ENCODE measurements at regions not wholly inside any gene's neighbourhood (a gene's known extent, or its start where the extent isn't known, plus 50 kb on each side); places are given as distances from the start of the nearest gene placed in this dataset.

DNA sequence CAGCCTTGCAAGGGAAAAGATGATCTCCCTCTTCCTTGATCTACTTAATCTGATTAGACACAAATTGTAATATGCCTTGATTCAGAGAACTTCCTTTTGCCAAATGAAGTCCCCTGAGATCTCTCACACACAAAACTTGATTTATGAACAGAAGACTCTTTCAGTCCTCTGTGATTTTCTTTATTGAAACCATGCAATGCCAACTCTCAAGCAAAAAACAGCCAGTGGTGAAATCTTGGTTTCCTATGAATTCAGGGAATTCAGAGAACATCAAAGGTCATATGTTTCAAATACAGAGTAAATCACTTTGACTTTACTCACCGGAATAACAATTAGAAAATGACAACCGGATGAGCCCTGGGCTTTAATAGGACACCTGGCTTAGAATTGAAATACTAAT lies 211.7 kb downstream of the ABHD5 start:
- DNase-seq = no peak

DNA sequence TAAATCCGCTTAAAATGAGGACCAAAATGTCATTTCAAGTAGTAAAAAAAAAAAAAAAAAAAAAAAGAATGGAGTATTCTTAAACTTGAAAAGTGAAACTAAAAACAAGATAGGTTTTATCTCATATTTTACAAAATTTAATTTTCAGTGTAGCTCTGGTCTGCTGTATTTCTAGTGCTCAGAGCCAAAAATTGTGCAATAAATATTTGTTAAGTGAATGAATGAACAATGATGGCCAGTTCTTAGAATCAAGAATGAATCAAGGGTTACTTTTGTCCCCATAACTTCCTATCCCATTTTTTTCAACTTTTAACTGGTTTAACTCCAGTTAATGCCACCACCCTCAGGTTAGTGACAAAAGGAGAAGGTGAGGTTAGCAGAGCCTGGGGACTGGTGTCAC lies 214.4 kb downstream of the ABHD5 start:
- DNase-seq = no peak

- DNase-seq = no peak
These were observed 216.2 kb downstream of the ABHD5 start for GRCh38 chr3:43906849-43907507.

GRCh38 chr3:43907508-43907858 lies 216.7 kb downstream of the ABHD5 start:
- no peak for DNase-seq

GRCh38 chr3:43908456-43908855 lies 217.7 kb downstream of the ABHD5 start:
- no peak for DNase-seq

- DNase-seq = no peak
These were observed 218.4 kb downstream of the ABHD5 start for GRCh38 chr3:43909149-43909548.

- DNase-seq = no peak
These were observed 220.0 kb downstream of the ABHD5 start for GRCh38 chr3:43910750-43911149.

- no peak for DNase-seq
These were observed 222.6 kb downstream of the ABHD5 start for GRCh38 chr3:43913036-43913948.

DNA sequence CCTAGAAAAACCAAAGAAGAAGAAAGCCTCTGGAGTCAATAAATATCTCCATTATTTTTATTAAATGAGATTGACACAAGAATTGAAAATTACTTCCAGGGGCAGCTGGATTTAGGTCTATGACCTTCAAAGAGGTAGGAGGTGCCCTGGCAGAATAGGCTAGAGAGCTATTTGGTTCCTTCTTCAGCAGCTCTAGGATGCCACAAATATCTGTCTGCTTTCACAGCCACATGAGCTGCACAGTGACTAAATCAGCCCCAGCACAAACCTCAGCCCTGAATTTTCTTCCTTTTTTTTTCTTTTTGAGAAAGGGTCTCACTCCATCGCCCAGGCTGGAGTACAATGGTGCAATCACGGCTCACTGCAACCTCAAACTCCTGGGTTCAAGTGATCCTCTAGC lies 223.5 kb downstream of the ABHD5 start:
- DNase-seq = no peak

DNA sequence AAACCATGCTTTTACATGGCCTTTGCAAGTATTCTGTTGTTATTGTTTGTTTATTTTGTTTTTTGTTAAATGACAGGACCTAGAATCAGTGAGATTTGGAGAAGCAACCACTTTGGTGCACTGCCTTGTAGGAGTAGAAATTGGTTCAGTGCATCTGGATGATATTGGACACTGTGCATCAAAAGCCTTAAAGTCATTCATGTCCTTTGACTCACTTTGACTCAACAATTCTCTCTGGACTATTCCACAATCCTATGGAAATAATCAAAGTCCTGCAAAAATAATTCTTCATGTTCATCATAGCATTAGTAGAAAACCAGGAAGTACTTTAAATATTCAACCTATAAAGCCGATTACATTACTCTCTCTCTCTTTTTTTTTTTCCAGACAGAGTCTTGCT lies 224.8 kb downstream of the ABHD5 start:
- no peak for DNase-seq

GRCh38 chr3:43917361-43917760 lies 226.6 kb downstream of the ABHD5 start:
- no peak for DNase-seq

GRCh38 chr3:43919029-43919428 lies 228.3 kb downstream of the ABHD5 start:
- no peak for DNase-seq

DNA sequence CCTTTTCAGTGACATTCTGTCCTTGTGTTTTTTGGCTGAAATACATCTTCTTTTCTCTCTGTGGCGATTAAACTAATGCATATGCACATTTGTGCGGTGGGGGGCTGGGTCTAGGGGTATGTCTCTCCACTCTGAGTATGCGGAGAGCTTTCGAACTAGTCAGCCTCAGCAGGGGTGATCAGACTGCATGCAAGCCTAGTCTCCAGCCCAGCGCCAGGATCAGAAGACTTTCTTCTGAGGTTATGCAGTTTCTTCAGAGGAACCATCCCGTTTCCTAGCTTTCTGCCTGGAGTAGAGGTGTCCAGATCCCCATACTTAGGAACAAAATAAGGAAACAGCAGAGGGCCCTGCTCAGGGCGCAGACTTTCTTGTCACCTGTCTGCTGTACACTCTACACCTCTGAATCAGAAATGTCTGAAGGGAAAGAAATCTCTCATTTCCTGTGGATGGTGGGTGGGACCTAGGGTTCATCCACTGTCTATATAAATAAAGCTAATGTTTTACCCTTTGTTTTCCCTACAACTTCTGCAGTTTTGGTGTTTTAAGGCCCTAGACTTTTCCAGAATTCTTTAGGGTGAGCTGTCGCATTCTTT lies 230.4 kb downstream of the ABHD5 start:
- DNase-seq = no peak

DNA sequence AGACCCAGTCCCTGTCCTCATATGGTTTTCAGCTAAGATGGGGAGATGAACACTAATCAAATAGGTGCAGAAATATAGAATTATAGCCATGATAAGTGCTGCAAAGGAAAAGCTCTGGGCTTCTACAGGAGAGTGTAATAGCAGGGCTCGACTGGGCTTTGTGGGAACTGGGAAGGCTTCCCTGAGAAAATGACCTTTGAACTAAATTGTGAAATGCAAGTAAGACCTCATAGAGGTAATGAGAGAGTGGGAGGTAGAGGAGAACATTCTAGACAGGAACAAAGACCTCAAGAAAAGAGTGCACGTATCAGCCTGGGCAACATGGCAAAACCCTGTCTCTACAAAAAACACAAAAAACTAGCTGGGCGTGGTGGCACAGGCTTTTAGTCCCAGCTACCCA lies 231.6 kb downstream of the ABHD5 start:
- no peak for DNase-seq

DNA sequence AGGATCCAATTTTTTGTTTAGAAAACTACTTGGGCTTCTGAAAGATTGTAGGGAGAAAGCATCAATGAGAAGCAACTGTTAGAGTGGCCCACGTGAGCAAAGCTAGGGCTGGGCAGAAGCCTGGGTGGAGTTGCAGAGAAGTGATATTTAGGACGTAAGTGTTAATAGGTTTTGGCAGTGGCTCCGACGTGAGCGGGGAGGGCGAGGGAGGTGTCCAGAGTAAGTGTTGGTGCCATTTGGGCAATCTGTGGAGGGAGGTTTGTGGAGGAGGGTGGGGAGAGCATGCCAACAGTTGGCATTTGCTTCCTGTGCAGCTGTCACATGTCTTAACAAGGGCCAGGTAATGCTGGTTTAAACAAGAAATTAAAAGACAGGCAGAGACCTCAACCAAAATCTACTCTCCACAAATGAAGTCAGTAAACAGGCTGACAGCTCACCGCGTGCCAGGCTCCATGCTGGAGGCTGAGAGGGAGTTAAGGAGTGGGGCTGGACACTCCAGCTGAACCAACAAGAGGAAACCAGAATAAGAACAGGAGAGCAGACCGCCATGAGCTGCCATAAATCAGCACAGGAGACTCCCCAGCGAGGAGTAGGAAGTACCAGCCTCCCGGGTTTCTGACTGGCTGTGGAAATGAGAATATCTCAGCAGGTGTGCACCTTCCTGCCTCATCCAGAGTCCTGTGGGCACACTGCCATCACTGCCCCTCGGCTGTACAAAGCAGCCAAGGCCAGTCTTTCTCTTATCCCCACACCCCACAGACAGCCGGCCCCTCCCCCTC lies 232.6 kb downstream of the ABHD5 start:
- DNase-seq = no peak

- no peak for DNase-seq
These were observed 235.3 kb downstream of the ABHD5 start for GRCh38 chr3:43926055-43926454.

DNA sequence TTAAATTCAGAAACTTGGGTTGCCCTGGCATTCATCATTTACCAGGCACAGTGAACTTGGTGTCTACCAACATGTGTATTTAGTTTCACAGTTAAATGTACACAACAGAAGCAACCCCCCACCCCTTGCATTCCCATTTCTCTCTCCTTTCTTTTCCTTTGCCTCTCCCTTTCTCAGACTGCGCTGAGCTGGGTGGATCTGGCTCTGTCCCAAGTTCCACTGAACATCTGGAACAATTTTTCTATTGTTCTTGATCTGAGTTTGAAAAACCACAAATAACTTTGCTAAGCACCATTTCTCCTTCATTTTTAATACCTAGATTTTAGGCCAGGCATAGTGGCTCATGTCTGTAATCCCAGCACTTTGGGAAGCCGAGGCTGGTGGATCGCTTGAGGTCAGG lies 242.2 kb downstream of the ABHD5 start:
- DNase-seq = no peak

GRCh38 chr3:43948013-43948412 lies 257.3 kb downstream of the ABHD5 start:
- no peak for DNase-seq

DNA sequence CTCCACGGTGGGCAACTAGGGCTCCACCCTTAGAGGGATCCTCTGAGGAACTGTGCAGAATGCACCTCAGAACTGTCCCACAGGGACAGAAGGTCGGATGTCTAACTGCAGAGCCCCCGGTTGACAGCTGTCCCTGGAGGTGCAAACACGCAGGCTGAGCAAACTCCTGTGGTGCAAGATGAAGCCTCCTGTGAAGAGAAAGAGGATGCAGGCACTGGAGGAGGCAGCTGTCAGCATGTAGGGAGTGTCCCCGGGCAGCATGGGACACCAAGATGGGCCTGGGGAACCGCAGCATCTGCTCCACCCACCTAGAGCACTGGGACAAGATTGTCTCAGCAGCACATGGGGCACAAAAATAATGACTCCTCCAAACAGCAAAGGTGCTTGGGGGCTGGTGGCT lies 258.9 kb downstream of the ABHD5 start:
- DNase-seq = no peak

- no peak for DNase-seq
These were observed 260.0 kb downstream of the ABHD5 start for GRCh38 chr3:43950775-43951174.

GRCh38 chr3:43951813-43952212 lies 261.1 kb downstream of the ABHD5 start:
- no peak for DNase-seq

- DNase-seq = no peak
These were observed 262.6 kb downstream of the ABHD5 start for GRCh38 chr3:43953380-43953779.
